ENCODE measurements at regions not wholly inside any gene's neighbourhood (a gene's known extent, or its start where the extent isn't known, plus 50 kb on each side); places are given as distances from the start of the nearest gene placed in this dataset.

GRCh38 chr14:89479802-89480201 is 62.8 kb upstream of the FOXN3 start:
- TF ChIP-seq POLR2AphosphoS5 (IDR thresholded peaks at IDR 0.05; ENCODE audit: low read depth, low read length) (no peak), FOXP2 (optimal IDR thresholded peaks at IDR 0.05; ENCODE audit: borderline replicate concordance, extremely low read depth, extremely low read length, insufficient read depth) (no peak), TAF1 (IDR thresholded peaks at IDR 0.05; ENCODE audit: borderline replicate concordance, insufficient read depth, low read length) (no peak), REST (IDR thresholded peaks at IDR 0.05; ENCODE audit: insufficient read depth in 1 of 2, low read depth in 2 of 2, low read length in 2 of 2) (no peak), SIN3A (IDR thresholded peaks at IDR 0.05; ENCODE audit: borderline replicate concordance, insufficient read depth, low read length) (no peak)

GRCh38 chr14:89477391-89477790 is 60.4 kb upstream of the FOXN3 start:
- TF ChIP-seq FOXP2 (optimal IDR thresholded peaks at IDR 0.05; ENCODE audit: borderline replicate concordance, extremely low read depth, extremely low read length, insufficient read depth), result no peak
- no peak for TF ChIP-seq TAF1 (IDR thresholded peaks at IDR 0.05; ENCODE audit: borderline replicate concordance, insufficient read depth, low read length)
- no peak for TF ChIP-seq SIN3A (IDR thresholded peaks at IDR 0.05; ENCODE audit: borderline replicate concordance, insufficient read depth, low read length)
- no peak for TF ChIP-seq REST (IDR thresholded peaks at IDR 0.05; ENCODE audit: insufficient read depth in 1 of 2, low read depth in 2 of 2, low read length in 2 of 2)
- TF ChIP-seq POLR2AphosphoS5 (IDR thresholded peaks at IDR 0.05; ENCODE audit: low read depth, low read length), result no peak

DNA sequence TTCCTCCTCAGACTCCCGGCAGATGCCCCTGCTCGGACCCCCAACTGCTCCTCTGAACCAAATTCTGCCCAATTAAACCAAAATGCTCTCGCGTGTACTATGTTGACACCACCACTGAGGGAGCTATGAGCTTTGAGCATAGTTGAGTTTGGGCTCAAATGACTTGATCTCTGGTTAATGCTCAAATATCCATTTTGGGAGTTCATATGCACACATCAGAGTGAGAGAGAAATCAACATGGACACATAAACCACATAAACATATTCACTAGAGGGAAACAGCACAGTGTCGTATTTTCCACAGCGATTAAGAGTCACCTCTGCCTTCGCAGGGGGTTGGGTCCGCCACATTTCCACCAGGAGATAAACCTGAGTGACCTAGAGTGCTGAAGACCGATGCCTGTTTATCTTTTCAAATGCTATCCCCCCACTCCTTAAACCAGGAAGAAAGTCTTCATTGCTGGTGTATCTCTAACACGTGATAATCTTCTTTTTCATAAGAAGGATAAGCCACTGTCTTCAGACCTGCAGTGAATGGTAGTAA is 59.4 kb upstream of the FOXN3 start:
- TF ChIP-seq TAF1 (IDR thresholded peaks at IDR 0.05; ENCODE audit: borderline replicate concordance, insufficient read depth, low read length) (no peak), REST (IDR thresholded peaks at IDR 0.05; ENCODE audit: insufficient read depth in 1 of 2, low read depth in 2 of 2, low read length in 2 of 2) (no peak), FOXP2 (optimal IDR thresholded peaks at IDR 0.05; ENCODE audit: borderline replicate concordance, extremely low read depth, extremely low read length, insufficient read depth) (no peak), POLR2AphosphoS5 (IDR thresholded peaks at IDR 0.05; ENCODE audit: low read depth, low read length) (no peak), SIN3A (IDR thresholded peaks at IDR 0.05; ENCODE audit: borderline replicate concordance, insufficient read depth, low read length) (no peak)

- no peak for TF ChIP-seq FOXP2 (optimal IDR thresholded peaks at IDR 0.05; ENCODE audit: borderline replicate concordance, extremely low read depth, extremely low read length, insufficient read depth)
- TF ChIP-seq SIN3A (IDR thresholded peaks at IDR 0.05; ENCODE audit: borderline replicate concordance, insufficient read depth, low read length), result no peak
- no peak for TF ChIP-seq TAF1 (IDR thresholded peaks at IDR 0.05; ENCODE audit: borderline replicate concordance, insufficient read depth, low read length)
- no peak for TF ChIP-seq POLR2AphosphoS5 (IDR thresholded peaks at IDR 0.05; ENCODE audit: low read depth, low read length)
- TF ChIP-seq REST (IDR thresholded peaks at IDR 0.05; ENCODE audit: insufficient read depth in 1 of 2, low read depth in 2 of 2, low read length in 2 of 2), result no peak
These were observed 57.4 kb upstream of the FOXN3 start for GRCh38 chr14:89474464-89474863.

GRCh38 chr14:89473989-89474388 is 57.0 kb upstream of the FOXN3 start:
- TF ChIP-seq REST (IDR thresholded peaks at IDR 0.05; ENCODE audit: insufficient read depth in 1 of 2, low read depth in 2 of 2, low read length in 2 of 2) (no peak), FOXP2 (optimal IDR thresholded peaks at IDR 0.05; ENCODE audit: borderline replicate concordance, extremely low read depth, extremely low read length, insufficient read depth) (no peak)
